Islet of Langerhans (tissue), 1 donor: ENCODE measurements at regions not wholly inside any gene's neighbourhood (a gene's known extent, or its start where the extent isn't known, plus 50 kb on each side); places are given as distances from the start of the nearest gene placed in this dataset.

Experiments used
- FAIRE-seq: peaks from one replicate; lab custom pipeline; 2011; peaks lifted over from hg19 to GRCh38; lab: Jason Lieb, UNC

- FAIRE-seq = no peak
Measured at GRCh38 chr9:21564175-21564574, 82.1 kb upstream of the IFNE start.

- no peak for FAIRE-seq
Measured at GRCh38 chr9:21565155-21565554, 83.0 kb upstream of the IFNE start.

- FAIRE-seq = peak; percentile 13
Measured at GRCh38 chr9:21567926-21568325, 85.8 kb upstream of the IFNE start.

- FAIRE-seq = no peak
Measured at GRCh38 chr9:21568484-21568883, 86.4 kb upstream of the IFNE start.

- FAIRE-seq = no peak
Measured at GRCh38 chr9:21569721-21570120, 87.6 kb upstream of the IFNE start.

- no peak for FAIRE-seq
Measured at GRCh38 chr9:21570643-21571275, 88.6 kb upstream of the IFNE start.

- FAIRE-seq = no peak
Measured at GRCh38 chr9:21574261-21574660, 92.1 kb upstream of the IFNE start.

- no peak for FAIRE-seq
Measured at GRCh38 chr9:21576331-21577189, 94.4 kb upstream of the IFNE start.

- FAIRE-seq = no peak
Measured at GRCh38 chr9:21579247-21579671, 97.1 kb upstream of the IFNE start.

- no peak for FAIRE-seq
Measured at GRCh38 chr9:21579743-21580142, 97.6 kb upstream of the IFNE start.

GRCh38 chr9:21580636-21581378 lies 98.7 kb upstream of the IFNE start:
- FAIRE-seq = no peak

- FAIRE-seq = no peak
Measured at GRCh38 chr9:21583628-21584377, 101.7 kb upstream of the IFNE start.

- no peak for FAIRE-seq
Measured at GRCh38 chr9:21584890-21585289, 102.8 kb upstream of the IFNE start.

- no peak for FAIRE-seq
Measured at GRCh38 chr9:21585756-21586752, 103.9 kb upstream of the IFNE start.

GRCh38 chr9:21589344-21590056 lies 107.4 kb upstream of the IFNE start:
- FAIRE-seq = no peak

- FAIRE-seq = no peak
Measured at GRCh38 chr9:21590058-21590996, 108.2 kb upstream of the IFNE start.

- no peak for FAIRE-seq
Measured at GRCh38 chr9:21591221-21592062, 109.3 kb upstream of the IFNE start.

- no peak for FAIRE-seq
Measured at GRCh38 chr9:21592063-21592338, 109.9 kb upstream of the IFNE start.

GRCh38 chr9:21597284-21597683 lies 115.2 kb upstream of the IFNE start:
- no peak for FAIRE-seq
